ENCODE measurements at regions not wholly inside any gene's neighbourhood (a gene's known extent, or its start where the extent isn't known, plus 50 kb on each side); places are given as distances from the start of the nearest gene placed in this dataset.
"Not testable (repeated sequence)": the region's sequence is repeated elsewhere in the genome, so short reads cannot be mapped to it uniquely, and the experiment has no call there.

DNA sequence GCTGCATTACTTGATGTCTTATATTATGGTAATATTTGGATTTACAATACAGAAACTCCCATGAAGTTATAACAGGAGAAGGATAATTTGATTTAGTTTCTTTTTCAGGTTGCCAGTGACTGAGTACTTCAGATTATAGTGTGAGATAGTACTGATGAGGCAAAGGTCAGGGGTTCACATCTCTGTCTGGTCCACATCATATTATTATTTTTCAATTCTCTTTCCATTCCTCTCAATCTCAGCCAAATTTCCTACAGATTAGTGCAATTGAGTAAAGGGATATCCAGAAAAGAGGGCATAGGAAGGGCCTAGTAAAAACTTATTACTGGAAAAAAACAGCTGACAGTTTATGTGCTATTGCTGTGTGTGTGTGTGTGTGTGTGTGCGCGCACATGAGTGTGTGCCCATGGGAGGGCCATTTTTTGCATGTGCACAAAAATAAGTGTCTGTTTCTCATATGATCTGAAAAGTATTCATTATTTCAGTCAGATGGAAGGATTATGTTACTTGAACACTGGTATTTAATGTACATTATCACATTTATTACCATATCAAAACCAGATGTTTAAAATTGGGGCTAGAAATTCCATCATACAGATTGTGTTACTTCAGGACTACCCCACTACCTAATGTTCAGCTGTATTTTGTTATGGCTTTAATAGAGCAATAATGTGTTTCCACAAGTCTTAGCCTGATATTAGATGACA, 78.3 kb upstream of the KCNK2 start:
- WGBS (ENCODE audit: insufficient coverage) = no CpG with 5 or more reads among the region's 2 CpGs
- no peaks in the 10 kb centered on the region for H3K36me3 ChIP-seq (ENCODE audit: control insufficient read depth, insufficient read depth, low read length)
- no peaks in the 10 kb centered on the region for H3K27me3 ChIP-seq (ENCODE audit: control insufficient read depth, insufficient read depth, low read length)
- peak overlapping the region; percentile 3 for H3K27ac ChIP-seq (ENCODE audit: low read depth, low read length)
- DNase-seq (ENCODE audit: low read depth in 4 of 6, low spot score in 6 of 6) = no peak
- no peak overlapping the region for H3K4me3 ChIP-seq (ENCODE audit: low read depth, low read length)
- no peaks in the 10 kb centered on the region for H3K9me3 ChIP-seq (ENCODE audit: control insufficient read depth, insufficient read depth, low read length)
- H3K4me1 ChIP-seq (ENCODE audit: control insufficient read depth, insufficient read depth, low read length) = no peaks in the 10 kb centered on the region

DNA sequence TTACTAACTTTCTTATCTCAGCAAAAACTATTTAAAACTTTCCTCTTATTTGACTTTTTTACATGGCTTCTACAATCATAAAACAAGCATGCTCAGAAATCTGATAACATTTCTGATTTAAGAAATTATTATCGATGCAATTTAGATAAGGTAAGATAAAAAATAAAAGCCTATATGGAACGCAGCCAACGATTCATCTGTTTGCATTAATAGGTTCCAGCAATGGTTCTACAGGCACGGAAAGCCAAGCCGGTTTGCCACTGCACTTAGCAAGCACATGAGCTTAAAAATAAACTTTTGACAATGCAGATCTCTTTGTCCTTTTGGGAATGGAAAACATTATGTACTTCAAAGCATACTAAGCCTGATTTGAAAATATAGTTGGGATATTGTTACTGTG, 77.5 kb upstream of the KCNK2 start:
- Histone ChIP-seq H3K4me3 (ENCODE audit: low read depth, low read length) (peak overlapping the region; percentile 16), H3K9me3 (ENCODE audit: control insufficient read depth, insufficient read depth, low read length) (no peaks in the 10 kb centered on the region), H3K27ac (ENCODE audit: low read depth, low read length) (peak overlapping the region; percentile 45), H3K36me3 (ENCODE audit: control insufficient read depth, insufficient read depth, low read length) (no peaks in the 10 kb centered on the region), H3K4me1 (ENCODE audit: control insufficient read depth, insufficient read depth, low read length) (no peaks in the 10 kb centered on the region), H3K27me3 (ENCODE audit: control insufficient read depth, insufficient read depth, low read length) (no peaks in the 10 kb centered on the region)
- WGBS (ENCODE audit: insufficient coverage) = 60% methylated on average over 2 of the region's 5 CpGs
- peak in 1 of 6 donors; percentile 15 for DNase-seq (ENCODE audit: low read depth in 4 of 6, low spot score in 6 of 6)

DNA sequence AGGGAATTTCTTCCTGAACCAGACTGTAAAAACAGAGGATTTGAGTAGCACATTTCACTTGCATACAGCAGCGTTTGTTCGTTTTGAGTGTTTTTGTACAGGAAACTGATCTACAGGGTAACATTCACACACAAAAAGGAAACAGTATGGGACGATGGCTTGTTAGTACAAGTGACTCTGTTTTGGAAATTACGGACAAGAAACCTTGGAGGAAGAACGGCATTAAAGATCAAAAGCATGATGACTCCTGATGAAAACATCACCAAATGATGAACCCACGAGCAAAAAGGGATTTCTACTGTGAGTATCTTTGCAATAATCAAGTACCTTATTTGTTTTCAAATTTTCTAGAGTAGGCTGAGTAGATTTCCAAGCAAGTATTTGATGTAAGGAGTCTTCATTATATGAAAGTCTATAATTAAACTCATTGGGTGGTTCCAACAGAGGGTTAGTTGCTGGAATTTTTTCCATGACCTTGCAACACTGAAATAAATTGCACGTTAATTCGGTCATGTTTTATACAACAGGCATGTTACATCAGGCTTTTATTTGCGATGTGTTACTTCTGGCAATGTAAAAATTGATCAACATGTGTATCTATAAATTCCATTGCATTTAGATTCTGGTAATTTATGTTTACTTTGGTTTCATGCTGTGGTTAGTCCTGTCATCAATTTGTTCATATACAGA, 76.7 kb upstream of the KCNK2 start:
- no peaks in the 10 kb centered on the region for H3K9me3 ChIP-seq (ENCODE audit: control insufficient read depth, insufficient read depth, low read length)
- no peaks in the 10 kb centered on the region for H3K27me3 ChIP-seq (ENCODE audit: control insufficient read depth, insufficient read depth, low read length)
- peak overlapping the region; percentile 16 for H3K4me3 ChIP-seq (ENCODE audit: low read depth, low read length)
- DNase-seq (ENCODE audit: low read depth in 4 of 6, low spot score in 6 of 6) = no peak
- peak overlapping the region; percentile 45 for H3K27ac ChIP-seq (ENCODE audit: low read depth, low read length)
- no CpG with 5 or more reads among the region's 9 CpGs for WGBS (ENCODE audit: insufficient coverage)
- H3K36me3 ChIP-seq (ENCODE audit: control insufficient read depth, insufficient read depth, low read length) = no peaks in the 10 kb centered on the region
- no peaks in the 10 kb centered on the region for H3K4me1 ChIP-seq (ENCODE audit: control insufficient read depth, insufficient read depth, low read length)

DNA sequence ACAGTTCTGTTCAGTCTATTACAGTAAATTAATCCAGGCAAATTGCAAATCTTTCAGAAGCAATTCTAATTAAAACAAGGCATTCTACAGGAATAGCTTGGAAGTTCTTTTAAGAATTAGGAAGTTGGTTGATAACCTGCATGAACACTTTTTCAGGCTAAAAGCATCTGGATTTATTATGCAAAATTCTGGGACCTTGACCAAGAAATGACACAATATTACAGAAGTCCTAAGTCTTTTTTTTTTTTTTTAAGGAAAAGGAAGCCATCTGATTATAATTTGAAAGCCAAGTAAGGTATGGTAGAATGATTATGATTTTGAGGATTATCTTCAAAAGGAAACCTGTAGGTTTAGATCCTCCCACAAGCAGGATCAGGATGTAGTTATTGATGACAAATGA, 74.7 kb upstream of the KCNK2 start:
- H3K27ac ChIP-seq (ENCODE audit: low read depth, low read length) = no peak overlapping the region

DNA sequence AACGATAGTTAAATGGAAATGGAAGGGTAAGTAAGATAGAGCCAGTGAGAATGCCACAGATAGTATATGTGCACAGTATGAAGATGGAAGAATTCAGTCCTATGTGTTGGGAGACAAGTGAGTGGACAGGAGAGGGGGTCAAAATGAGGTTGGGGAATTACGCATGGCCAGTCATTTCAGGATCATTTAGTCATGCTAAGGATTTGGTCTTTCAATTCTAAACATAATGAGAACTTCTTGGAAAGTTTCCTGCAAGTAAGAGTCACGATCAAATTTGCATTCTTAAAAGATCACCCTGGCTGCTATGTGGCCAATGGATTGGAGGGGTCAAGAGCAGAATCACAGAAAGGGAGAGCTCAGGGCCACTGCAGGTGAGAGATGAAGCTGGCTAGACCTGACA, 64.0 kb upstream of the KCNK2 start:
- no peaks in the 10 kb centered on the region for H3K4me1 ChIP-seq (ENCODE audit: control insufficient read depth, insufficient read depth, low read length)
- no peak overlapping the region for H3K27ac ChIP-seq (ENCODE audit: low read depth, low read length)
- H3K36me3 ChIP-seq (ENCODE audit: control insufficient read depth, insufficient read depth, low read length) = no peaks in the 10 kb centered on the region
- WGBS (ENCODE audit: insufficient coverage) = 100% methylated on average over 1 of the region's 3 CpGs
- no peaks in the 10 kb centered on the region for H3K9me3 ChIP-seq (ENCODE audit: control insufficient read depth, insufficient read depth, low read length)
- H3K27me3 ChIP-seq (ENCODE audit: control insufficient read depth, insufficient read depth, low read length) = no peaks in the 10 kb centered on the region
- no peak for DNase-seq (ENCODE audit: low read depth in 4 of 6, low spot score in 6 of 6)
- H3K4me3 ChIP-seq (ENCODE audit: low read depth, low read length) = no peak overlapping the region

More for the DNA sequence above, 74.7 kb upstream of the KCNK2 start:
- DNase-seq (ENCODE audit: low read depth in 4 of 6, low spot score in 6 of 6) = no peak
- Histone ChIP-seq H3K4me3 (ENCODE audit: low read depth, low read length) (no peak overlapping the region), H3K9me3 (ENCODE audit: control insufficient read depth, insufficient read depth, low read length) (no peaks in the 10 kb centered on the region), H3K36me3 (ENCODE audit: control insufficient read depth, insufficient read depth, low read length) (no peaks in the 10 kb centered on the region), H3K4me1 (ENCODE audit: control insufficient read depth, insufficient read depth, low read length) (no peaks in the 10 kb centered on the region), H3K27me3 (ENCODE audit: control insufficient read depth, insufficient read depth, low read length) (no peaks in the 10 kb centered on the region)

DNA sequence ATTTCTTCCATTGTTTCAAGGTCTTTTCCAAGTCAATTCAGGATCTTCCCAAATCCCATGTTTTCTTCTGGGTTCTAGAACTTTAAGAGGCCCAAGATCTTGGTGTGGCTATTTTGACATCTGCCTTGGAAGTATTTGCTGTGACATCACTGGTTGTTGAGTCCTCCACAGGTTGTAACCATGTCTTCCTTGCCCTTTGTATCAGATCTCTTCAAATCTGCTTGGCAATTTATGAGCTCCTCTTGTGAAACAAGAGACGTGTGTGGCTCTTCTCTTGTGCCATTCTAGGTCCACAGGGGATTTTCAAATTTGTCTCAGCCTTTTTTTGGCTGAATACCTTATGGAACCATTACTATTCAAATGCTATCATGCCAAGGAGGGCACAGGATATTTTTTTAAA, 60.3 kb upstream of the KCNK2 start:
- WGBS (ENCODE audit: insufficient coverage) = 20% methylated on average over 1 of the region's 1 CpG
- no peaks in the 10 kb centered on the region for H3K27me3 ChIP-seq (ENCODE audit: control insufficient read depth, insufficient read depth, low read length)
- no peak for DNase-seq (ENCODE audit: low read depth in 4 of 6, low spot score in 6 of 6)
- no peak overlapping the region for H3K27ac ChIP-seq (ENCODE audit: low read depth, low read length)
- H3K36me3 ChIP-seq (ENCODE audit: control insufficient read depth, insufficient read depth, low read length) = no peaks in the 10 kb centered on the region
- H3K4me1 ChIP-seq (ENCODE audit: control insufficient read depth, insufficient read depth, low read length) = no peaks in the 10 kb centered on the region
- H3K9me3 ChIP-seq (ENCODE audit: control insufficient read depth, insufficient read depth, low read length) = no peaks in the 10 kb centered on the region
- no peak overlapping the region for H3K4me3 ChIP-seq (ENCODE audit: low read depth, low read length)

DNA sequence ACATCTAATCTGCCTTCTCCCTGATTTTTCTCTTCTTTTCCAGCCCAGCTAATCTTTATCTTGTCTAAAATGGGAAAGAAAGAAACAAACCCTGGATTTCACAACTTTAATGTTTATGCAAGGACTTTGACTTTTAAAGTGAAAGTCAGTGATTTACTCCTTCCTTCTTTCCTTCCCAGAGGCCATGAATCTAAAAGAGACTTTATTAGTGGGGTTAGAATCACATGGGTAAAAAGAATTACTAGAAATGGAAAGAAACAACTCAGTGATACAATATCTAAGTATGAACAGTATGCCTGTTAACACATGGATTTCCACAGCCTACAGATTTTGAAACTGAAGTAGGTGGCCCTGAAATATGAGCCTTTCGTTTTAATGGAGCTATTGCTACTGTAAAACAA, 59.8 kb upstream of the KCNK2 start:
- no peaks in the 10 kb centered on the region for H3K27me3 ChIP-seq (ENCODE audit: control insufficient read depth, insufficient read depth, low read length)
- no peaks in the 10 kb centered on the region for H3K36me3 ChIP-seq (ENCODE audit: control insufficient read depth, insufficient read depth, low read length)
- H3K9me3 ChIP-seq (ENCODE audit: control insufficient read depth, insufficient read depth, low read length) = no peaks in the 10 kb centered on the region
- H3K4me3 ChIP-seq (ENCODE audit: low read depth, low read length) = no peak overlapping the region
- H3K27ac ChIP-seq (ENCODE audit: low read depth, low read length) = no peak overlapping the region
- WGBS (ENCODE audit: insufficient coverage) = no CpG with 5 or more reads among the region's 1 CpG
- no peaks in the 10 kb centered on the region for H3K4me1 ChIP-seq (ENCODE audit: control insufficient read depth, insufficient read depth, low read length)
- DNase-seq (ENCODE audit: low read depth in 4 of 6, low spot score in 6 of 6) = no peak

DNA sequence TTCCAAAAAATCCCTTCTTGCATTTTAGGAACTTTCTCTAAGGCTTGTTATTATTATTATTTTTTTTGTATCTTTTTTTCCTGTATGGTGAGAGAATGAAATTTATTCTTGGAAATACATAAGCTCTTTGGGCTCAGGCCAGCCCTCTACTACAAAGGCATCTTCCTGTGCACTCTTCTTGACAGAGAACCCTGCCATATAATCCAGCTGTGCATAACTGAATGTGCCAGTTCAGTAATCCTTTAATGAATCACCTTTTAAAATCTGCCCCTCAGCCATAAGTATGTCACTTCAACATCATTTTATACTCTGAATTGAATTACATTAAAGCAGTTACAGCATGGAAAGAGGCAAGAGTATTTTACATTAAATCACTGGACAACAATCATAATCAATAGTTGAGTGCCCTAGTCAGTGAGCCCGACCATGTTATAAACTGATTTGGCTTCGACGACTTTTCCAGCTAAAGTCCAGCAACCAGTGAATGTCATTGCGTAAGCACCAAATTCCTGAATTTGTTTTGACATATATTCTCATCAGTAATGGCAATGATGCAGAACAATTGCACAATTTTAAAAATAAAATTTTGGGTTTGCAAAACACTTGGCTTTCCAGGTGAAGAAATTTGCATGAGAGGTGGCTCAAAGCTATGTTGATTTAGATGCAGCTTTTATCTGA, 59.2 kb upstream of the KCNK2 start:
- no peaks in the 10 kb centered on the region for H3K9me3 ChIP-seq (ENCODE audit: control insufficient read depth, insufficient read depth, low read length)
- no peak overlapping the region for H3K27ac ChIP-seq (ENCODE audit: low read depth, low read length)
- H3K36me3 ChIP-seq (ENCODE audit: control insufficient read depth, insufficient read depth, low read length) = no peaks in the 10 kb centered on the region
- H3K4me3 ChIP-seq (ENCODE audit: low read depth, low read length) = no peak overlapping the region
- 94% methylated on average over 3 of the region's 4 CpGs for WGBS (ENCODE audit: insufficient coverage)
- H3K27me3 ChIP-seq (ENCODE audit: control insufficient read depth, insufficient read depth, low read length) = no peaks in the 10 kb centered on the region
- no peaks in the 10 kb centered on the region for H3K4me1 ChIP-seq (ENCODE audit: control insufficient read depth, insufficient read depth, low read length)
- peak in 1 of 6 donors; percentile 14 for DNase-seq (ENCODE audit: low read depth in 4 of 6, low spot score in 6 of 6)

DNA sequence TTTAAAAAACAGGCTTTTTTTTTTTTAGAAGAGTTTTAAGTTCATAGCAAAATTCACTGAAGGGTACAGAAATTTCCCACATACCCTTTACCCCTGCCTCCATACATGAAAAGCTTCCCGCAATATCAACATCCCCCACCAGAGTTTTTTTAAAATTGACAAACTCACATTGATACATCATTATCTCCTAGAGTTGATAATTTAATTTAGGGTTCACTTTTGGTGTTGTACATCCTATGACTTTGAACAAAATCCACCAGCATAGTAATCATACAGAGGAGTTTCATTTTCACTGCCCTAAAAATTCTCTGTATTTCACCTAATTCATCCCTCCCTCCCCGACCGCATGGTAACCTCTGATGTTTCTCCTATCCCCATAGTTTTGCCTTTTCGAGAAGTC, 53.6 kb upstream of the KCNK2 start:
- H3K27me3 ChIP-seq (ENCODE audit: control insufficient read depth, insufficient read depth, low read length) = no peaks in the 10 kb centered on the region
- H3K36me3 ChIP-seq (ENCODE audit: control insufficient read depth, insufficient read depth, low read length) = no peaks in the 10 kb centered on the region
- WGBS (ENCODE audit: insufficient coverage) = no CpG with 5 or more reads among the region's 4 CpGs
- H3K9me3 ChIP-seq (ENCODE audit: control insufficient read depth, insufficient read depth, low read length) = no peaks in the 10 kb centered on the region
- no peak overlapping the region for H3K27ac ChIP-seq (ENCODE audit: low read depth, low read length)
- DNase-seq (ENCODE audit: low read depth in 4 of 6, low spot score in 6 of 6) = no peak
- no peak overlapping the region for H3K4me3 ChIP-seq (ENCODE audit: low read depth, low read length)
- no peaks in the 10 kb centered on the region for H3K4me1 ChIP-seq (ENCODE audit: control insufficient read depth, insufficient read depth, low read length)

DNA sequence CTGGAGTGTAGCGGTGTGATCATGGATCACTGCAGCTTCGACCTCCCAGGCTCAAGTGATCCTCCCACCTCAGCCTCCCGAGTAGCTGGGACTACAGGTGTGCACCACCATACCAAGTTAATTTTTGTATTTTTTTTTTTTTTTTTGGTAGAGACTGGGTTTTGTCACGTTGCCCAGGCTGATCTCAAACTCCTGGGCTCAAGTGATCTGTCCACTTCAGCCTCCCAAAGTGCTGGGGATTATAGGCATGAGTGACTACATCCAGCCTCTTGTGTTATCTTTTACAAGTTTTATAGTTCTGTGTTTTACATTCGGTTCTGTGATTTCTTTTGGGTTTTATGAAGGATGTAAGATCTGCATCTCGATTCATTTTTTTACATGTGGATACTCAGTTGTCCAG, 52.0 kb upstream of the KCNK2 start:
- not testable (repeated sequence) for DNase-seq (ENCODE audit: low read depth in 4 of 6, low spot score in 6 of 6); H3K27ac ChIP-seq (ENCODE audit: low read depth, low read length); H3K27me3 ChIP-seq (ENCODE audit: control insufficient read depth, insufficient read depth, low read length); H3K4me1 ChIP-seq (ENCODE audit: control insufficient read depth, insufficient read depth, low read length); H3K9me3 ChIP-seq (ENCODE audit: control insufficient read depth, insufficient read depth, low read length); H3K36me3 ChIP-seq (ENCODE audit: control insufficient read depth, insufficient read depth, low read length); H3K4me3 ChIP-seq (ENCODE audit: low read depth, low read length)
- 100% methylated on average over 4 of the region's 6 CpGs for WGBS (ENCODE audit: insufficient coverage)
